ENCODE measurements at regions not wholly inside any gene's neighbourhood (a gene's known extent, or its start where the extent isn't known, plus 50 kb on each side); places are given as distances from the start of the nearest gene placed in this dataset.

DNA sequence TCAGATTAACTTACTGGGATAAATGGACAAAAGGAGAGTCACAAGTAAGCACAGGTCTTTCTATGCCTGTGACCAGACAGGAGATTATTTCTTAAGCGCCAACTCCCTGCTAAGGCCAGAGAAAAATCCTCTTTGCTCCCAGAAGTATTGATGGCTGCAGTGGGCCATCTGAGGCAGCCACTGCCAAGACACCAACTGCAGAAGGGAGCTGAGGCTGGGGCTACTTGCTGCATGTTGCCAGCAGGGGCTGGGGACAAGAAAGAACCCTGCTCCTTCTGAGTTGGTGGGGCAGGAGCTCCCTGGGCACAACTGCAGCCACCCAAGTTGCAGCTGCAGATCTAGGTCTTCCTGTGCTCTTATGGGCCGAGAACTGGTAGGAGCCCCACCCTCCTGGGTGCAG lies 1075.3 kb downstream of the PCDH18 start:
- intact Hi-C loops (cut with DNase I) = no loop called here
- DNase-seq = no peak
- no peak for ATAC-seq

DNA sequence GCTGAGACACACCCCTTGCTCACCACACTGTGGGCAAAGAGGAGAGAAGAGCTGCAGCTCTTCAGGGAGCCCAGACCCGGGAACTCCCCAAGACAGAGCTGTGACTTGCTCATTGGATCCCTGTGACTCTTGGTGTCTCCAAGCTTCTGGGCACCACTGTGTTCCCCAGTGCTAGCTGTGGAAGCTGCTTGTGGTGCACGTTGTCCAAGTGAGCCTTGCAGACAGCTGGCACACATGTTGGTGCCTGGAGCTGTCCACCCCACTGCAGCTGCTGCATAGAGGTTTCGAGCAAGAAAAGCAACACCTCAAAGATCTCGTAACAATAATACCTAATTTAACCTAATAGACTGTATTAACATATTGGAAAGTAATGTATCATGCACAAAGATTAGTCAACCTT lies 1089.3 kb downstream of the PCDH18 start:
- DNase-seq (no peak), ATAC-seq (no peak)
- intact Hi-C loops (cut with DNase I) = no loop called here

DNA sequence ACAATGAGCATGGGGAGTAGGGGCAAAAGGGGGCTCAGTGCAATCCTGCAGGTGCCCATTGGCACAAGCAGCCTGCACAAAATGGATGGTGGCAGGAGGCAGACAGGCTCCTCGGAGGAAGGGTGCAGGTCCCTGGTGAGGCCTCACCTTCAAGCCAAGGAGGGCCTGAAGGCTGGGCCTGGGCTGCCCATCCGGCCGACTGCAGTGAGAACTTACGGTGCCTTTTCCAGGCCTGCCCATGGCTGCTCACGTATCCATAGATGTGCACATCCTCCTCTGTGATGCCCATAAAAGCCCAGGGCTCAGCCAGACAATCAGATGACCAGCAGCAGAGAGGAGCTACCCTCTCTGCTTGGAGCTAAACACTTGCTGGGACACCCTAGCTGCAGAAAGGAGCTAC lies 1089.8 kb downstream of the PCDH18 start:
- ATAC-seq (no peak), DNase-seq (no peak)
- intact Hi-C loops (cut with DNase I) = no loop called here

DNA sequence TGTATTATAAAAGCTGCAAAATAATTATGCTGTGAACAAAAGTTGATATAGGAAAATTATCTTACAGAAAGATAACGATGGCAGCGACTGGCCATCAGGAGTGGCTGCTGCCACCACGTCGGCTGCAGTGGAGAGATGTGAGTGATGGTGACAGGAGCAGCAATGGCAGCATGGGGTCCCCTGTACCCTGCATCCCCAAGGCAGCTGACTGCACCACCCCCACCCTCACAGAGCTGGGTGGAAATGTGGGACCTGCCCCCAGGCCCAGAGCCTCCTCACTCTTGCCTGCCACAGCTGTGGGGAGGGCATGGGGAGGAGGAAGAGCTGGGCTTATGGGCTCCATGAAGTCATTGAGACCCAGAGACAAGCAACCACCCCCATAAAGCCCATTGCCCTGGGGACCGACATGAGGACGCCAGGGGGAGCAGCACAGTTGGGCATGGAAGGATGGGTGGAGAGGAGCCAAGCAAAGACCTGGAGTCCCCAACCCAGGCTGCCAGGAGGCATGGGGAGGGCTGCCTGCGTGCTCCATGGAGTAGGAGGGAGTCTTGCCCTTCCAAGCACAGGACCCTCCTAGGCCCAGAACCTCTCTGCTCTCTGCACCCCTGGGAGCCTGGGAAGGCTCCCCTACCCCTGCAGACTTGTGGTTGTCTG lies 1090.5 kb downstream of the PCDH18 start:
- DNase-seq (no peak), ATAC-seq (no peak)
- intact Hi-C loops (cut with DNase I) = no loop called here

DNA sequence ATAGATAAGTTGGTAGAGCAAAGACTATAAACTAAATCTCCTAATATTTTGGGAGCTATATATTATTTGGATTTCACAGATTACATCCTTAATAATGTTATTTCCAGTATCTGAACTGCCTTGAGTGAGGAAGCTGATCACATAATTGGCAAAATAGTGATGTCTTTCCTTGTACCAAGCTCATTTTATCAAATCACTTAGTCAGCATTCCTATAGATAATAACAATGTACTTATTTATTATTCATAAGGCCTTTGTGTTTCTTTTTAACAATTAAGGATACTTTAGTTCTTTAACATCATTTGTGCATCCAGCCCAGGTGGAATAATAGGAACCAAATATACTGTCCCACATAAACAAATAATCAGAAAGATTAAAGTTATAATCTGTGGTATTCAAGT lies 1093.6 kb downstream of the PCDH18 start:
- intact Hi-C loops (cut with DNase I) = no loop called here
- ATAC-seq (no peak), DNase-seq (no peak)

DNA sequence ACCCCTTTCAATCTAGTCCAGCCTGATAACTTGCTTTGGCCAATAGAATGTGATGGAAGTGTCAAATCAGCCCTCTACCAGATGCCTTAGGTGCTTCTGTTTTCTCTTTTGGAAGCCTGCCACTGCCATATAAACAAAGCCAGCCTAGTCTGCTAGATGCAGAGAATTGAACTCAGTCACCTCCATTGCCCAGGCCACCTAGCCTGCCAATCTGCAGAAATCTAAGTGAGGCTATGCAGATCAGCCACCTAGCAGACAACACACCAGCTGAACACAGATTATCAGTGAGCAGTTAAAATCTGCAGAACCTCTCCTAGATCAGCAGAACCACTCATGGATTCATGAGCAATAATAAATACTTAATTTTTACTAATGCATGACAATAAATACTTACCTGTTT lies 1108.2 kb downstream of the PCDH18 start:
- no peak for ATAC-seq
- DNase-seq = no peak
- intact Hi-C loops (cut with DNase I) = no loop called here

DNA sequence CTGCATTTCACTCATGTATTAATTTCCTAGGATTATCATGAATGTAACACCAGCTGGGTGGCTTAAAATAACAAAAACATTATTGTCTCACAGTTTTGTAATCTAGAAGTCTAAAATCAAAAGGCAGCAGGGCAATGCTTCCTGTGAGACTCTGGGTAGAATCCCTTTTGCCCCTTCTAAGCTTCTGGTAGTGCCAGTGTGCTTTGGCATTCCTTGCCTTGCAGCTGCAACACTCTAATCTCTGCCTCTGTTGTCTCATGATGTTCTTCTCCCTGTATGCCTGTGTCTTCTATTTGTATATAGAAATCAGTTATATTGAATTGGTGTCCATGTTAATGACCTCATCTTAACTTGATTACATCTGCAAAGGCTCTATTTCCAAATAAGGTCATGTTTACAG lies 1117.3 kb downstream of the PCDH18 start:
- no peak for ATAC-seq
- intact Hi-C loops (cut with DNase I) = no loop called here

DNA sequence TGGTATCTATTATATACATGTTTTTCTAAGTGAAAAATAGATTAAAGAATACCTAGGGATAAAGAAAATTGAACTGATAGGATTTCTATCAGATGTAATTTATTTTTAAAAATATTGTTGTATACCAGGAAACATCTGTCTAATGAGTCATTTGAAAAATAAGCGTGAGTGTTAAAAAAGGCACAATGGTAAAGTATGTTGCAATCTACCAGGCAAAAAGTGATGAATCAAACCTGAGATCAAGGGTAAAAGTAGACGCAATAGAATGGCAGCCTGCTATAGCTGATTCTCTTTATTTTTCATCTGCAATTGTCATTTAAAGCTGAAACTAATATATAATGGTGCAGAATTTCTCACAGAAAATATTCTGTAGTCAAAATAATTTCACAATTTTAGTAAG lies 1119.6 kb downstream of the PCDH18 start:
- intact Hi-C loops (cut with DNase I) = no loop called here
- DNase-seq (no peak), ATAC-seq (no peak)

More for the DNA sequence above, 1117.3 kb downstream of the PCDH18 start:
- no peak for DNase-seq

DNA sequence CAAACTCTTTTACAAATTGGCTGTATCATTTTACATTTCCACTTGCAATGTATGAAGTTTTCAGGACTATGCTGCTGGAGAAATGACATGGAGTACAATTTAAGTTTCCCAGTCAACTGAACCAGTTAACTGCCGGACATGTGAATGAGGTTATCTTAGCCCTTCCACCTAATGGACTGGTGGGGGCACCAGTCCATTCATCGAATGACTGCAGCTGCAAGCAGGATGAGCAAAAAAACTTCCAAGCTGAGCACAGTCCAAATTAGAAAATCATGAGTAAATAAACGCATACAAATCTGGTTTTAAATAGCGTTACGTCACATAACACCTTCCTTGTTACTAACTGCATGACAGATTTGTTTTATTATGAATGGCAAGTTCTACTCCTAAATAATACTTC lies 1131.5 kb downstream of the PCDH18 start:
- DNase-seq (no peak), ATAC-seq (no peak)
- intact Hi-C loops (cut with DNase I) = no loop called here

DNA sequence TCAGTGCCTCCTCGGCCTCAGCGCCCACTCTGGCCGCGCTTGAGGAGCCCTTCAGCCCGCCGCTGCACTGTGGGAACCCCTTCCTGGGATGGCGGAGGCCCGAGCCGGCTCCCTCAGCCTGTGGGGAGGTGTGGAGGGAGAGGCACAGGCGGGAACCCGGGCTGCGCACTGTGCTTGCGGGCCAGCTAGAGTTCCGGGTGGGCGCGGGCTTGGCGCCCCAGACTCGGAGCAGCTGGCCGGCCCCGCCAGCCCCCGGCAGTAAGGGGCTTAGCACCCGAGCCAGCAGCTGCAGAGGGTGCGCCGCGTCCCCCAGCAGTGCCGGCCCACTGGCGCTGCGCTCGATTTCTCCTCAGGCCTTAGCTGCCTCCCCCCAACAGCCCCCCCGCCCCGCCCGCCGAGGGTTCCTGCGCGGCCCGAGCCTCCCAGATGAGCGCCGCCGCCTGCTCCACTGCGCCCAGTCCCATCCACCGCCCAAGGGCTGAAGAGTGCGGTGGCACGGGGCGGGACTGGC lies 1137.0 kb downstream of the PCDH18 start:
- intact Hi-C loops (cut with DNase I) = no loop called here
- DNase-seq = no peak
- no peak for ATAC-seq

DNA sequence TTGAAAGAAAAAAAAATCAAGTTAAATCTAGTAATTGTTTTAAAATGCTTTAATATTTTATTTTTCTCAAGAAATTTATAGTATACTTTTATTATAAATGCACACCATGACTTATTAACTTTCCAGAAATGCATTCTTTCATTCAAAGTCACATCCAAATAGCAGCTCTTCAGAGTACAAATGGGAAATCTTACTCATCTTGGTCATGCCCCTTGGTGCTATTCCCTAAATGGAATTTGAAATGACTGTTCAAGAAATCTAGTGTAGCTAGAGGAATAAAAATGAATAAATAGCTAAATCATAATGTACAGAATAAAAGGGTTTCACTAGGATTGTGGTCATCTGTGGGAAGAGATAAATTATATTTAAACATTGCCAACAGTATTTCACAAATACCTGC lies 1139.7 kb downstream of the PCDH18 start:
- DNase-seq (no peak), ATAC-seq (no peak)
- intact Hi-C loops (cut with DNase I) = no loop called here

DNA sequence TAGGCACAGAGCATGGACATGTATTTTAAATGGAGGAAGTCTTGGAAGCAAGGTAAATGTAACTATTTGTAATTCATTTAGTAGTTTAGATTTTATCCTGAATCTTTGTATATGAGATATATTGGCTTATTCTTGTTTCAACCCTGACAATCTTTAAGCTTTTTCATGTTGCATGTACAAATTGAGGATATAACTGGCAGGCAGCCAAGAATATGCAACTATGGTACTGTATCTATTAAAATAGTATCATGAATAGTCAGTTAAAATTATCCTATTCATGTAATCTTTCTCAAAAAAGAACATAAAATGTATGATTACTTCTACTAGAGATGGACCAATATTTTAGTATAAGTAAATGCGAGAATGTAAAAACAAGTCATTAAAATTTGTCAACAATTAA lies 1141.5 kb downstream of the PCDH18 start:
- ATAC-seq (no peak), DNase-seq (no peak)
- intact Hi-C loops (cut with DNase I) = no loop called here

DNA sequence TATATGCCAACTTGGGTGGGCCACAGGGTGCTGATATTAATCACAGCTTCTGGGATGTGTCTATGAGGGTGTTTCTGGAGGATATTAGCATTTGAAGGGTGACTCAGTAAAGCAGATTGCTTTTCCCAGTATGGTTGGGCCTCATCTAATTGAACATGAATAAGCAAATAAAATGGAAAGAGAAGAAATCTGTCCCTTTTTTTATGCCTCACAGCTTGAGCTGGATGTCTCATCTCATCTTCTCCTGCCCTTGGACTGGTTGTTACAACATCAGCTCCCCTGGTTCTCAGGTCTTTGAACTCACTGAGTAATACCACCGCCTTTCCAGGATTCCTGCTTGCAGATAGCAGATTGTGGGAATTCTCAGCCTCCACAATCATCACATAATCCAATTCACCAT lies 1149.2 kb downstream of the PCDH18 start:
- intact Hi-C loops (cut with DNase I) = no loop called here
- no peak for ATAC-seq
- no peak for DNase-seq

DNA sequence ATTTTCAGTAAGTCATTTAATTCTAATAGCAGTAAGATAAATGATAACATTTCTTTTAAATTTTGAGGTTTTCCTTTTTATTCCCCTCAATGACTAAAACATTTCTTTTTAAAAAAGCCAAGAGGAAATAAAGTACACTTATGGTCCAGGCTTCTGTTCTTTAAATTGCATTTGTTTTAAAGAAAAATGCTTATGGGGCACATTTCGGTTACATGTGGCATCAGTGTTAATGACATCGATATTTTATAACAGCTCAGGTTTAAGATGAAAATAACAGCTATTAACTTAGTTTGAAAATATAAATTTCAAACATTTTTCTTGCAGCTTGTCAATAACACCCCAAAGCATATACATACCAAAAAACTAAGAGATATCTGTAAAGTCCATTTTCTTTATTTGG lies 1161.1 kb downstream of the PCDH18 start:
- no peak for ATAC-seq
- DNase-seq = no peak
- intact Hi-C loops (cut with DNase I) = no loop called here

DNA sequence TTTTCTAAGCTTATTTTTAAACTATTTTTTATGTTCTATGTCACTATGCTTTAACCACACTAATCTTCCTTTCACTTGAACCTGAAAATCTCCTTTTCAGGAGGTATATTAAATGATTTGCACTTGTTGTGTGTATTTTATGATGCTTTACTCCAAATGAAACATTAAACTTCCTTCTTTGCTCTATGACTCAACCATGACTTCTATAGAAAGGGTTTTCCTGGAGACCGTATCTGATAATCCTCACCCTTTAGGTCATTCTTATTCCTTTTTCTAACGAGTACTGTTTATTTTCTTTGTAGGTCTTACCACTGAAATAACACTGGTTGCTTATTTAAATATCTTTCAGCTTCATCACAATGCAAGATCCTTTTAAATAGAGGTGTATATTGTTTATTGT lies 1163.2 kb downstream of the PCDH18 start:
- ATAC-seq = no peak
- DNase-seq = no peak
- intact Hi-C loops (cut with DNase I) = no loop called here

DNA sequence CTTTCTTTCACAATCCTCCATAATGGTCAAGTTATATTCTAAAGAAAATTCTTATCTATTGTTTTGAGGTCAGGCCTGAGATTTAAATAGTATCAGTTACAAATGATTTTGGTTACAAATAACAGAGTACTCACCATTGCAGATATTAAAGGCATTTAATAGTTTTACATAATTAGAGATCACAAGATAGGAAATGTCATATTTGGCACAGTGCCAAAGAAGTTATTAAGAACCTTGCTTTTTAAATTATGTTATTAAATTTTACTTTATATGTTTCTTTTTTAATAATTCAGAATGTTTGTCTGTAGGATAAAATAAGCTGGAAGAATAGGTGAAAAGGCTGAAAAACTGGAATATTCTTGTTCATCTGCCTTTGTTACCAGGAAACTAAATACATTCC lies 1174.7 kb downstream of the PCDH18 start:
- DNase-seq (no peak), ATAC-seq (no peak)
- intact Hi-C loops (cut with DNase I) = no loop called here

DNA sequence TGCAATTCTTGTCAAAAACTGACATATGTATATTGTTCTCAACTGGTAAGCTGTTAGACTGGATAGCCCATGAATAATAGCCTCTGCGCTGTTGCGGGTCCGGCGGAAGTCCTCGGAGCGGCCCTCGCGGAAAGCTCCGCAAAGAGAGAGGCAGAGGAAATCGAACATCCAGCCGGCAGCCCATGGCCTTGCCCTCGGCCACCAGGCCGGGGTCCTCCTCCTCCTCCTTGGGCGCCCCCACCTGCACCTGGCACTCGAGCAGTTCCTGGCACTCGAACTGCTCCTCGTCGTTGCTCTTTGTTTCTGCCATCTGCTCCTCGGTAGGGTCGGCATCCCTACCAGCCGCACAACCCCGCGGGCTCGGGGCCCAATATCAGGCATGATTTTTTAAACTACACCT lies 1176.3 kb downstream of the PCDH18 start:
- intact Hi-C loops (cut with DNase I) = no loop called here
- DNase-seq = no peak
- no peak for ATAC-seq

DNA sequence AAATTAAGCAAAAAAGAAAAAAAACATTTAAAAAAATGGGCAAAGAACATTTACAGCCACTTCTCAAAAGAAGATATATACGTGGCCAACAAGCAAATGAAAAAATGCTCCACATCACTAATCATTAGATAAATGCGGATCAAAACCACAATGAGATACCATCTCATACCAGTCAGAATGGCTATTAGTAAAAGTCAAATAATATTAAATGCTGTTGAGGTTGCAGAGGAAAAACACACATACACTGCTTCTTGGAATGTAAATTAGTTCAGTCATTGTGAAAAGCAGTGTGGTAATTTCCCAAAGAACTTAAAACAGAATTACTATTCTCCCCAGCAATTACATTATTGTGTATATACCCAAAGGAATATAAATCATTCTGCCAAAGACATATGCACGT lies 1189.0 kb downstream of the PCDH18 start:
- intact Hi-C loops (cut with DNase I) = no loop called here
- DNase-seq (no peak), ATAC-seq (no peak)

DNA sequence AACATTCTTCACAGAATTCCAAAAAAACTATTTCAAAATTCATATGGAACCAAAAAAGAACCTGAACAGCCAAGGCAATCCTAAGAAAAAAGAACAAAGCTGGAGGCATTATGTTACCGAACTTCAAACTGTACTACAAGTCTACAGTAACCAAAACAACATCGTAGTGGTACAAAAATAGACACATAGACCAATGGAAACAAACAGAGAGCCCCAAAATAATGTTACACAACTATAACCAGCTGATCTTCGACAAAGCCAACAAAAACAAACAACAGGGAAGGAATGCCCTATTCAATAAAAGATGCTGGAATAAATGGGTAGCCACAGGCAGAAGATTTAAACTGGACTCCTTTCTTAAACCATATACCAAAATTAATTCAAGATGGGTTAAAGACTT lies 1189.6 kb downstream of the PCDH18 start:
- intact Hi-C loops (cut with DNase I) = no loop called here
- no peak for DNase-seq
- ATAC-seq = no peak

DNA sequence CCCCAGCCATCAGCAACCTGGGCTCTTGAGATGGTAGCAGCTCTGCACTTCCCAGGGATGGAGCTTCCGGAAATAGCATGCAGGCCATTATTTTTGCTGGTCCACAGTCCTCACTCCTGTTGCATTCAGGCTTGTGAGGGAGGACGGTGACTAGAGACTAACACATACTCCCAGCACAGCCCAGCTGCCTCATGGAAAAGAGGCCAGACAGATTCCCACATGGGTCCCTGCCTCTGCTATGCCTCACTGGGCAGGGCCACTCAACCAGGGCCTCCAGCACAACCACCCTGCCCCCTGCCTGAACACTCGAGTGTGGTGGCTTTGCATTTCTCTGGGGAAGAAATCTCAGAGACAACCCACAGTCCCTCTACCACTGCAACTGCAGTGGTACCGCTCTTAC lies 1195.1 kb downstream of the PCDH18 start:
- no peak for ATAC-seq
- DNase-seq = no peak
- intact Hi-C loops (cut with DNase I) = no loop called here

DNA sequence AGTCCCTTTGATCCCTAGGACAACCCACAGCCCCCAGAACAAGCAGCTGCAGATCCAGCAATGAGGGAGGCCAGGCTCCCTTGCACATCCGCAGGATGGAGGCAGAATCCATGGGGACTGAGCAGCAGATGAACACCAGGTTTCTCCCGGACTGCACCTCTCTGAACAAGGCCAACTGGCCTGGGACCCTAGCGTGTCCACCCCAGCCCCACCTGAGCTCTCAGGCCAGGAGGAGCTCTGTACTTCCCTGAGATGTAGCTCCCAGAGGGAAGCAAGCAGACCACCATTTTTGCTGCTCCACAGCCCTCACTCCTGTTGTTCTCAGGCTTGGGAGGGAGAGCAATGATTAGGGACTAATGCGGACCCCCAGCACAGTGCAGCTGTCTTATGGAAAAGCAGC lies 1195.8 kb downstream of the PCDH18 start:
- DNase-seq (no peak), ATAC-seq (no peak)
- intact Hi-C loops (cut with DNase I) = no loop called here
